G401 (cell line): ENCODE measurements at regions not wholly inside any gene's neighbourhood (a gene's known extent, or its start where the extent isn't known, plus 50 kb on each side); places are given as distances from the start of the nearest gene placed in this dataset.
A peak's percentile ranks its signal among the peaks of the same experiment; 100 is the strongest.
"Not testable (repeated sequence)": the region's sequence is repeated elsewhere in the genome, so short reads cannot be mapped to it uniquely, and the experiment has no call there.

ENCODE experiments used
- DNase-seq: peaks from one replicate; pipeline ENCODE4 v3.0.0-alpha.2; 2015; ENCODE audit warnings: low spot score
- in situ Hi-C: cut with HindIII; loops from 2 replicates; pipeline ENCODE4 v1.10.0; 2016; ENCODE audit warnings: low sequenced_read_pairs, mixed read lengths

GRCh38 chr10:95137990-95138625 lies 55.9 kb upstream of the ACSM6 start:
- DNase-seq: not testable (repeated sequence)
- in situ Hi-C loops: loop anchor here (10.0 kb wide), 1 partner anchor 467 kb away; no protein-coding TSS in a partner anchor

GRCh38 chr10:95134490-95134889 lies 59.5 kb upstream of the ACSM6 start:
- DNase-seq: no peak
- in situ Hi-C loops: loop anchor here (10.0 kb wide), 1 partner anchor 470 kb away; no protein-coding TSS in a partner anchor

GRCh38 chr10:95133997-95134396 lies 60.0 kb upstream of the ACSM6 start:
- in situ Hi-C loops: loop anchor here (10.0 kb wide), 1 partner anchor 471 kb away; no protein-coding TSS in a partner anchor
- no peak for DNase-seq

DNA sequence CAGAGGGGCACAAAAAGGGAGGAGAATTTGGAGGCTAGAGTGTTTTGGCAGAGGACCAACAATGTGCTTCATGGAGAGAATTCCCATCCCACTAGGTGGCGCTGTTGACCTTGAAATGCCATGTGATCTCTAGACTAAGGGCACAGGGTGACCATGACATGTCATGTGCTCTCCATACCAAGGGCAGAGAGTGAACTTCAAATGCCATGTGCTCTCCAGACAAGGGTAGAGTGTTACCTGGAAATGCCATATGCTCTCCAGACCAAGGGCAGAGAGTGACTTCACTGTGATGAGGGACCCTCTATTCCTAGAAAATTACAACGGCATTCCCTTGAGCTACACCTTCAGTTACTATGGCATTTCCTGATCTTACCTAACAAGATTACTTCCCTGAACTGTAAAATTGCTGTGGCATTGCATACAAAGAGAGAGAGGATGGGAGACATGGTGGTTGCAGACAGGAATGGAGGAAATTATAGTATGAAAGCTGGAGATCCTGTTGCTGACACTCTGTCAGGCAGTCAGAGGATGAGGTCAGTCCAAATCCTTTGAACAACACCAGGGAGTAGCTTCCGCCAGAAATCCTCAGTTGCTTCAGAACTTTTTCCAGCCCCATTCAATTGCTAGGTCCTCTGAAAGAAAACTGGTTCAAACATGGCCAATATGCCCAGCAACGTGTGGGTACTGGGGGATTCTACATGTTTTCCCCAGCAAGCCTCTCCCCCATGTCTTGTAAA lies 60.9 kb upstream of the ACSM6 start:
- in situ Hi-C loops: loop anchor here (10.0 kb wide), 1 partner anchor 472 kb away; no protein-coding TSS in a partner anchor
- DNase-seq: peak; percentile 42

DNA sequence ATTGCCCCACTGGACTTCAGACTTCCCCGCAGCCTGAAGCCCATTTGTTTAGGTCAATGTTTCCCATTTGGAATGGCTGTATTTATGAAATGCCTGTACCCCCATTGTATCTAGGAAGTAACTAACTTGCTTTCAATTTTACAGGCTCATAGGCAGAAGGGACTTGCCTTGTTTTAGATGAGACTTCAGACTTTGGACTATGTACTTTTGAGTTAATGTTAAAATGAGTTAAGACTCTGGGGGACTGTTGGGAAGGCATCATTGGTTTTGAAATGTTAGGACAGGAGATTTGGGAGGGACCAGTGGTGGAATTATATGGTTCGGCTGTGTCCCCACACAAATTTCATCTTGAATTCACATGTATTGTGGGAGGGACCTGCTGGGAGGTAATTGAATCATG lies 61.1 kb upstream of the CYP2C8 start:
- DNase-seq: not testable (repeated sequence)
- in situ Hi-C loops: loop anchor here (10.0 kb wide), 1 partner anchor 474 kb away; no protein-coding TSS in a partner anchor

DNA sequence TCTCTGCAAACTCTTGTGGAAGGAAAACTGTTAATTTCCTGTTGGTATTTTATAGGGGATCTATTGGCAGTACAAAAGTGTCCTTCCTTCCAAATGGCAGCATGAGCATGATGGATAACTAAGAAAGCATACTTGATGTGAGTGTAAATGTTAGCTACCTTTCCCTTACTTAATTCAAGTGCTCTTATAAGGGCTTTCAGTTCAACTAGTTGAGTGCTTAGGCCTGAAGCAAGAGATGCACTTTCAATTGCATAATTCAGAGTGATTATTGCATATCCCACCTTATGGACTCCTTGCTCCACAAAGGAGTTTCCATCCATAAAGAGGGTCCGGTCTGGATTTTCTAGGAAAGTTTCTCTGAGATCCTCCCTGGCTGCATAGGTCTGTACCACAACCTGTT lies 56.3 kb upstream of the CYP2C8 start:
- no peak for DNase-seq
- in situ Hi-C loops: no loop called here

- no peak for DNase-seq
- in situ Hi-C loops: no loop called here
Measured at GRCh38 chr10:95122736-95123135, 53.4 kb upstream of the CYP2C8 start.

- no peak for DNase-seq
- in situ Hi-C loops: no loop called here
Measured at GRCh38 chr10:95121904-95122303, 52.6 kb upstream of the CYP2C8 start.
